ENCODE measurements at regions not wholly inside any gene's neighbourhood (a gene's known extent, or its start where the extent isn't known, plus 50 kb on each side); places are given as distances from the start of the nearest gene placed in this dataset.

- no peaks in the 10 kb centered on the region for H3K27me3 Mint-ChIP-seq
- no peaks in the 10 kb centered on the region for H3K4me1 Mint-ChIP-seq (ENCODE audit: low read depth)
- H3K9me3 Mint-ChIP-seq: no peaks in the 10 kb centered on the region
- no peak overlapping the region for H3K27ac Mint-ChIP-seq
- Histone ChIP-seq H3K9me3 (ENCODE audit: control insufficient read depth in 1 of 2, insufficient read depth in 1 of 2, low read length in 2 of 2) (peaks cover 0 to 5% of the 10 kb centered on the region in 2 experiments), H3K4me3 (ENCODE audit: low read length) (no peak overlapping the region), H3K4me1 (ENCODE audit: insufficient read depth, low read length) (no peaks in the 10 kb centered on the region), H3K27ac (ENCODE audit: low read depth in 1 of 2, low read length in 2 of 2) (no peak overlapping the region), H3K36me3 (ENCODE audit: insufficient read depth, low read length) (no peaks in the 10 kb centered on the region), H3K27me3 (ENCODE audit: control insufficient read depth in 1 of 2, insufficient read depth in 2 of 2, low read length in 2 of 2) (no peaks in the 10 kb centered on the region)
- TF ChIP-seq CTCF (IDR thresholded peaks at IDR 0.05): no peak
- intact Hi-C loops (cut with DNase I, micrococcal nuclease): no loop called here
- no peak overlapping the region for H3K4me3 Mint-ChIP-seq
- POLR2A ChIA-PET: no interaction called here
- H3K36me3 Mint-ChIP-seq (ENCODE audit: low read depth): no peaks in the 10 kb centered on the region
- CTCF ChIA-PET: no interaction called here
- DNase-seq (no peak), ATAC-seq (ENCODE audit: poor library complexity) (no peak)
These were observed 408.9 kb upstream of the SEMA3D start for GRCh38 chr7:85595750-85596178.

GRCh38 chr7:85593355-85593754, 406.5 kb upstream of the SEMA3D start:
- no peak for ATAC-seq (ENCODE audit: poor library complexity)
- Histone ChIP-seq H3K4me3 (ENCODE audit: low read length) (no peak overlapping the region), H3K36me3 (ENCODE audit: insufficient read depth, low read length) (no peaks in the 10 kb centered on the region), H3K27ac (ENCODE audit: low read depth in 1 of 2, low read length in 2 of 2) (no peak overlapping the region), H3K9me3 (ENCODE audit: control insufficient read depth in 1 of 2, insufficient read depth in 1 of 2, low read length in 2 of 2) (peaks cover 0 to 5% of the 10 kb centered on the region in 2 experiments), H3K27me3 (ENCODE audit: control insufficient read depth in 1 of 2, insufficient read depth in 2 of 2, low read length in 2 of 2) (no peaks in the 10 kb centered on the region), H3K4me1 (ENCODE audit: insufficient read depth, low read length) (no peaks in the 10 kb centered on the region)
- no peak for DNase-seq
- Mint-ChIP-seq H3K36me3 (ENCODE audit: low read depth) (no peaks in the 10 kb centered on the region), H3K27ac (no peak overlapping the region), H3K9me3 (peaks cover 3% of the 10 kb centered on the region), H3K4me1 (ENCODE audit: low read depth) (no peaks in the 10 kb centered on the region), H3K27me3 (no peaks in the 10 kb centered on the region), H3K4me3 (no peak overlapping the region)
- ChIA-PET CTCF (no interaction called here), POLR2A (no interaction called here)
- TF ChIP-seq CTCF (IDR thresholded peaks at IDR 0.05): no peak
- intact Hi-C loops (cut with DNase I, micrococcal nuclease): no loop called here

- H3K27me3 Mint-ChIP-seq: no peaks in the 10 kb centered on the region
- POLR2A ChIA-PET: no interaction called here
- H3K4me1 Mint-ChIP-seq (ENCODE audit: low read depth): no peaks in the 10 kb centered on the region
- no peak for TF ChIP-seq CTCF (IDR thresholded peaks at IDR 0.05)
- DNase-seq (no peak), ATAC-seq (ENCODE audit: poor library complexity) (no peak)
- Histone ChIP-seq H3K27me3 (ENCODE audit: control insufficient read depth in 1 of 2, insufficient read depth in 2 of 2, low read length in 2 of 2) (no peaks in the 10 kb centered on the region), H3K4me3 (ENCODE audit: low read length) (no peak overlapping the region), H3K9me3 (ENCODE audit: control insufficient read depth in 1 of 2, insufficient read depth in 1 of 2, low read length in 2 of 2) (peaks cover 0 to 5% of the 10 kb centered on the region in 2 experiments), H3K4me1 (ENCODE audit: insufficient read depth, low read length) (no peaks in the 10 kb centered on the region), H3K27ac (ENCODE audit: low read depth in 1 of 2, low read length in 2 of 2) (no peak overlapping the region), H3K36me3 (ENCODE audit: insufficient read depth, low read length) (no peaks in the 10 kb centered on the region)
- intact Hi-C loops (cut with DNase I, micrococcal nuclease): no loop called here
- H3K4me3 Mint-ChIP-seq: no peak overlapping the region
- CTCF ChIA-PET: no interaction called here
- H3K27ac Mint-ChIP-seq: no peak overlapping the region
- no peaks in the 10 kb centered on the region for H3K36me3 Mint-ChIP-seq (ENCODE audit: low read depth)
- H3K9me3 Mint-ChIP-seq: peaks cover 5% of the 10 kb centered on the region
These were observed 400.9 kb upstream of the SEMA3D start for GRCh38 chr7:85587785-85588184.

All from CD4-positive, alpha-beta T cell (primary cell).